Bronchial epithelial cell (primary cell): ENCODE measurements at regions not wholly inside any gene's neighbourhood (a gene's known extent, or its start where the extent isn't known, plus 50 kb on each side); places are given as distances from the start of the nearest gene placed in this dataset.
A peak's percentile ranks its signal among the peaks of the same experiment; 100 is the strongest.
"Not testable (repeated sequence)": the region's sequence is repeated elsewhere in the genome, so short reads cannot be mapped to it uniquely, and the experiment has no call there.

Source experiments
- DNase-seq: peaks from one replicate; pipeline ENCODE4 v3.0.0-alpha.2; 2010; ENCODE audit warnings: low read depth
- FAIRE-seq: peaks from 2 replicates; lab custom pipeline; 2011; peaks lifted over from hg19 to GRCh38; lab: Jason Lieb, UNC
- H3K27me3 ChIP-seq: 2 replicates; pipeline ENCODE4 v1.5.1; 2011; ENCODE audit warnings: low read length; ENCODE audit not compliant: control insufficient read depth, insufficient read depth
- H3K36me3 ChIP-seq: 2 replicates; pipeline ENCODE4 v1.5.1; 2011; ENCODE audit warnings: low read length; ENCODE audit not compliant: control insufficient read depth, insufficient read depth
- H3K4me3 ChIP-seq: 2 replicates; pipeline ENCODE4 v1.5.1; 2011; ENCODE audit warnings: mild to moderate bottlenecking, low read depth, low read length, control low read depth
- TF ChIP-seq, protein P1 (sequence below): IDR thresholded peaks from 2 replicates; pipeline ENCODE4 v1.5.1; 2011; ENCODE audit warnings: mild to moderate bottlenecking, moderate library complexity, low read length, control low read depth, inconsistent platforms; ENCODE audit not compliant: insufficient read depth, severe bottlenecking

DNA sequence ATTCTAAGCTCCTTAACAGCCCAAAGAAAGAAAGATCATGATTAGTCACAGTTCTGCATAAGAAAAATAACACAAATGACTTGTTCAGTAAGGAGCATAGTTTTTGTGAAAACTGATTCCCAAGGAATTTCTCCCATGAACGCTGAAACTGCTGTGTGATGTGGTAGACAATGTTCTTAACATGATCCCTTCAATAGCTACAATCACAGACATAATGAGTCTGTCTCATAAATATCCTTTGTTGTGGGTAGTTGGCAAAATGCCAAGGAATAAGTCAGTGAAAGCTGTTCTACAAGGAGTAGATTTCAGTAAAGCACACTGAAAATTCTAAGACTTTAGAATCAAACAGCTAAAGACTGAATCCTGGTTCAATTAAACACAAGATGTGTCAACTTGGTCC, 404.8 kb downstream of the HLX start:
- TF ChIP-seq, protein P1, sequence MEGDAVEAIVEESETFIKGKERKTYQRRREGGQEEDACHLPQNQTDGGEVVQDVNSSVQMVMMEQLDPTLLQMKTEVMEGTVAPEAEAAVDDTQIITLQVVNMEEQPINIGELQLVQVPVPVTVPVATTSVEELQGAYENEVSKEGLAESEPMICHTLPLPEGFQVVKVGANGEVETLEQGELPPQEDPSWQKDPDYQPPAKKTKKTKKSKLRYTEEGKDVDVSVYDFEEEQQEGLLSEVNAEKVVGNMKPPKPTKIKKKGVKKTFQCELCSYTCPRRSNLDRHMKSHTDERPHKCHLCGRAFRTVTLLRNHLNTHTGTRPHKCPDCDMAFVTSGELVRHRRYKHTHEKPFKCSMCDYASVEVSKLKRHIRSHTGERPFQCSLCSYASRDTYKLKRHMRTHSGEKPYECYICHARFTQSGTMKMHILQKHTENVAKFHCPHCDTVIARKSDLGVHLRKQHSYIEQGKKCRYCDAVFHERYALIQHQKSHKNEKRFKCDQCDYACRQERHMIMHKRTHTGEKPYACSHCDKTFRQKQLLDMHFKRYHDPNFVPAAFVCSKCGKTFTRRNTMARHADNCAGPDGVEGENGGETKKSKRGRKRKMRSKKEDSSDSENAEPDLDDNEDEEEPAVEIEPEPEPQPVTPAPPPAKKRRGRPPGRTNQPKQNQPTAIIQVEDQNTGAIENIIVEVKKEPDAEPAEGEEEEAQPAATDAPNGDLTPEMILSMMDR, result no peak
- H3K4me3 ChIP-seq, result no peak overlapping the region
- DNase-seq (peak; percentile 59), FAIRE-seq (no peak)
- H3K36me3 ChIP-seq, result no peaks in the 10 kb centered on the region
- no peaks in the 10 kb centered on the region for H3K27me3 ChIP-seq

DNA sequence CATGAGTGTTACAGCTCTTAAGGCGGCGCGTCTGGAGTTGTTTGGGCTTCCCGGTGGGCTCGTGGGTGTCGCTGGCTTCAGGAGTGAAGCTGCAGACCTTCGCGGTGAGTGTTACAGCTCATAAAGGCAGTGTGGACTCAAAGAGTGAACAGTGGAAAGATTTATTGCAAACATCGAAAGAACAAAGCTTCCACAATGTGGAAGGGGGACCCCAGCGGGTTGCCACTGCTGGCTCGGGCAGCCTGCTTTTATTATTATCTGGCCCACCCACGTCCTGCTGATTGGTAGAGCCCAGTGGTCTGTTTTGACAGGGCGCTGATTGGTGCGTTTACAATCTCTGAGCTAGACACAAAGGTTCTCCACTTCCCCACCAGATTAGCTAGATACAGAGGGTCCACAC, 405.7 kb downstream of the HLX start:
- H3K27me3 ChIP-seq, H3K4me3 ChIP-seq, FAIRE-seq, DNase-seq, H3K36me3 ChIP-seq: not testable (repeated sequence)

DNA sequence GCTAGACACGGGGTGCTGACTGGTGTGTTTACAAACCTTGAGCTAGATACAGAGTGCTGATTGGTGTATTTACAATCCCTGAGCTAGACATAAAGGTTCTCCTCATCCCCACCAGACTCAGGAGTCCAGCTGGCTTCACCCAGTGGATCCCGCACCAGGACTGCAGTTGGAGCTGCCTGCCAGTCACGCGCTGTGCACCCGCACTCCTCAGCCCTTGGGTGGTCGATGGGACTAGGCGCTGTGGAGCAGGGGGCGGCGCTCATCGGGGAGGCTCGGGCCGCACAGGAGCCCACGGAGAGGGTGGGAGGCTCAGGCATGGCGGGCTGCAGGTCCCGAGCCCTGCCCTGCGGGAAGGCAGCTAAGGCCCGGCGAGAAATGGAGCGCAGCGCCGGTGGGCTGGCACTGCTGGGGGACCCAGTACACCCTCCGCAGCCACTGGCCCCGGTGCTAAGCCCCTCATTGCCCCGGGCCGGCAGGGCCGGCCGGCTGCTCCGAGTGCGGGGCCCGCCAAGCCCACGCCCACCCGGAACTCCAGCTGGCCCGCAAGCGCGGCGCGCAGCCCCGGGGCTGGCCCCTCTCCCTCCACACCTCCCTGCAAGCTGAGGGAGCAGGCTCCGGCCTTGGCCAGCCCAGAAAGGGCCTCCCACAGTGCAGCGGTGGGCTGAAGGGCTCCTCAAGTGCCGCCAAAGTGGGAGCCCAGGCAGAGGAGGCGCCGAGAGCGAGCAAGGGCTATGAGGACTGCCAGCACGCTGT, 406.4 kb downstream of the HLX start:
- not testable (repeated sequence) for DNase-seq, H3K27me3 ChIP-seq, H3K4me3 ChIP-seq, H3K36me3 ChIP-seq, FAIRE-seq

DNA sequence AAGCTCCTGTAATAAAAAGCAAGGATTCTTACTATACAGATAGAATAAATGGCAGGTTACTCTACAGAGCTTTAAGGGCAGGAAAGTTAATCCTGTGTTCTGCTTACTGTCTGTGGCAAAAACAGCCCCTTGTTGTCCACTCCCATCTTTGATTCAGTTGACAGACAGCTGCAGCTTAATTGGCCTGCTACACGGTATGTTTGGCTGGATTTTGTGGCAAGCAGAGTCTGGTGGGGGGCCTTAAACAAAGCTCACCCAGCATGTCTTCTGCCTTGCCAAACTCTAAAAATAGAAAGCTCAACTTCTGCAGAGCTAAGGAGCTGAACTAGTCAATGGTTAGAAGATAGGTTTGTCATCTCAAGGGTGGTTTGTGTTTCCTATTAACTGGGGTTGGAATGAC, 407.2 kb downstream of the HLX start:
- no peak overlapping the region for H3K4me3 ChIP-seq
- H3K27me3 ChIP-seq, result no peaks in the 10 kb centered on the region
- FAIRE-seq, result no peak
- H3K36me3 ChIP-seq, result no peaks in the 10 kb centered on the region
- no peak for DNase-seq
- TF ChIP-seq, protein P1, result no peak

DNA sequence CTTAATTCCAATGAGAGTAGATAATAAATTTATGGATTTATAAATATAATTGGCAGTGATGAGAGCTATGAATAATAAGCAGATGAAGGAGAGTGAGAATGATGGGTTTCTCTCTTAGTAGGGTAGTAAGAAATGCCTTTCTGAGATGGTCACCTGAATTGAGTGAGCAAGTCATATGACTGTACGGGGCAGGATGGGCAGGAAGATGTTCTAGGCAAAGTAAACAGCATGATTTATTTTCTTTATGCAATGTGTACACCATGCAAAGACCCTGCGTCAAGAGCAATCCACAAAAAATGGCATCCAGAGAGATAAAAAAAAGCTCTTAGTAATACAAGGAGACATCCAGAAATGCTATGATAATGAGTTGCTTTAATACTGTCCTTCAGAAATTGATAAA, 409.9 kb downstream of the HLX start:
- H3K27me3 ChIP-seq, result no peaks in the 10 kb centered on the region
- H3K4me3 ChIP-seq, result no peak overlapping the region
- FAIRE-seq (no peak), DNase-seq (peak; percentile 26)
- TF ChIP-seq, protein P1, result no peak
- no peaks in the 10 kb centered on the region for H3K36me3 ChIP-seq

DNA sequence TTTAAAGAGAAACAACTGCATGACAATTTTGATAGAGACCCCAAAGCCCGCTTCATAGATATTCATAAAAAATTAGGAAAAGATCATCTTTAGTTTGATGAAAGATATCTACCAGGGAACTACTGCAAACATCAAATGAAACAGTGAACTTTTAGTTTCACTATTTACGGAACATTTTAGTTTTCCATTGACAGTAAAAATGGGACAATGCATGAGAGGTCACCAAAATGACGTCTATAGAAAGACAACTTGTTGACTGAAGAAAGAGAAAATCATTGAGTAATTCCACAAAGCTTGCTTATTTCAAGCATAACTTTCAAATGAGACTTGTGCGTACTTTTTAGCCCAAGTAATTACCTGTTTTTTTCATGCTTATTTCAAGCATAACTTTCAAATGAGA, 411.4 kb downstream of the HLX start:
- FAIRE-seq (no peak), DNase-seq (no peak)
- Histone ChIP-seq H3K36me3 (no peaks in the 10 kb centered on the region), H3K27me3 (no peaks in the 10 kb centered on the region), H3K4me3 (no peak overlapping the region)
- TF ChIP-seq, protein P1, result no peak

DNA sequence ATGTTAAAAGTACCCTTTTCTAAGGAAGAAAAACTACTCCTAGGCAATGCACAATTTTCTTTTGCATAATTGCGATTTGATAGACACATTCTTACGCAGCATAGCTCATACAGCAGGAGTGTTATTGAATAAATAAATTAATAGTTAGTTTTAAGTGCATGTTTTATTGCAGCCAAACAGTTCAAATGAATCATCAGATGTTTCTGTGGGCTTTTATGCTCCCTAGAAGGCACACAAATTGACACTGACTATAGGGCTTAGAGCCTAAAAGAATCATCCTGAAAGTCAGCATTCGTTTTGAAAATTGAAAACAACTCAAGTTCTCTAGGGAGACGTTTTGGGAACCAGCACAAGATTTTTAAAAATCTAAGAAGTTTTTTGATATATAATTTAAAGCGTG, 411.9 kb downstream of the HLX start:
- FAIRE-seq (no peak), DNase-seq (no peak)
- TF ChIP-seq, protein P1, result no peak
- Histone ChIP-seq H3K27me3 (no peaks in the 10 kb centered on the region), H3K4me3 (no peak overlapping the region), H3K36me3 (no peaks in the 10 kb centered on the region)
